Body of pancreas (tissue), 4 donors: ENCODE measurements at regions not wholly inside any gene's neighbourhood (a gene's known extent, or its start where the extent isn't known, plus 50 kb on each side); places are given as distances from the start of the nearest gene placed in this dataset.

ENCODE experiments used
- CTCF ChIP-seq, 7 experiments: fragments of 450-650 bp in 4 of 7; fragments of 200-600 bp in 3 of 7; sonication (generic) in 3 of 7; IDR thresholded peaks; one replicate each; pipeline ENCODE4 v1.5.1; 2016 to 2019; ENCODE audit warnings: antibody characterized with exemption in 7 of 7
- POLR2A ChIP-seq, 3 donors: fragments of 450-650 bp; IDR thresholded peaks; one replicate each; pipeline ENCODE4 v1.6.1; 2016; ENCODE audit warnings: antibody characterized with exemption in 3 of 3, mild to moderate bottlenecking in 2 of 3

- no peak for TF ChIP-seq CTCF (IDR thresholded peaks at IDR 0.05)
- TF ChIP-seq POLR2A (IDR thresholded peaks at IDR 0.05), result no peak
Observed at GRCh38 chr6:165883851-165884640, 221.0 kb upstream of the PDE10A start.
